IMR-90 (cell line): ENCODE measurements at regions not wholly inside any gene's neighbourhood (a gene's known extent, or its start where the extent isn't known, plus 50 kb on each side); places are given as distances from the start of the nearest gene placed in this dataset.

ENCODE experiments used
- ATAC-seq: fragments of 200-7000 bp; cut with Tn5 transposase; 2 replicates; pipeline ENCODE4 v1.9.1; 2020; ENCODE audit warnings: low read depth, mild to moderate bottlenecking, moderate library complexity
- BruUV-seq: library from RNA; stranded (reverse); fragments of 400-500 nt; replicated peaks from 2 replicates; lab custom pipeline; 2021; lab: Mats Ljungman, UMichigan
- CTCF ChIA-PET: fragments of 300-600 bp; formaldehyde crosslinking; extraction: SDS; loops from one replicate; lab custom pipeline; 2021; ENCODE audit warnings: antibody characterized with exemption; lab: Yijun Ruan, JAX
- POLR2A ChIA-PET: fragments of 300-600 bp; sonication (Branson Sonifier 250); formaldehyde crosslinking; loops from one replicate; lab custom pipeline; 2022; ENCODE audit warnings: antibody characterized with exemption; ENCODE audit not compliant: unreplicated experiment; lab: Charles Lee
- DNase-seq: peaks from one replicate; pipeline ENCODE4 v3.0.0; 2013
- H2AFZ ChIP-seq: replicated peaks from 2 replicates; pipeline ENCODE3; 2013; ENCODE audit warnings: low read length, mild to moderate bottlenecking; ENCODE audit not compliant: poor library complexity
- H2AK5ac ChIP-seq: 2 replicates; pipeline ENCODE4 v1.6.1; 2013; ENCODE audit warnings: low read depth, low read length, inconsistent platforms
- H2AK9ac ChIP-seq: replicated peaks from 2 replicates; pipeline ENCODE3; 2013; ENCODE audit warnings: mild to moderate bottlenecking, low read depth, low read length, moderate library complexity; ENCODE audit not compliant: poor library complexity
- H2BK120ac ChIP-seq: 2 replicates; pipeline ENCODE4 v1.6.1; 2013; ENCODE audit warnings: low read depth, low read length, inconsistent platforms
- H2BK15ac ChIP-seq: 3 replicates; pipeline ENCODE4 v1.6.1; 2013; ENCODE audit warnings: low read depth, low read length, inconsistent platforms
- H2BK20ac ChIP-seq: 2 replicates; pipeline ENCODE4 v1.6.1; 2013; ENCODE audit warnings: low read depth, mild to moderate bottlenecking, inconsistent platforms, low read length, moderate library complexity
- H2BK5ac ChIP-seq: 2 replicates; pipeline ENCODE4 v1.6.1; 2013; ENCODE audit warnings: mild to moderate bottlenecking, low read depth, low read length, inconsistent platforms; ENCODE audit not compliant: poor library complexity, severe bottlenecking
- H3K14ac ChIP-seq: replicated peaks from 2 replicates; pipeline ENCODE4 v1.6.1; 2013; ENCODE audit warnings: low read depth, low read length, inconsistent platforms
- H3K18ac ChIP-seq: 2 replicates; pipeline ENCODE4 v1.6.1; 2013; ENCODE audit warnings: low read depth, low read length, control low read depth
- H3K23ac ChIP-seq: 2 replicates; pipeline ENCODE4 v1.6.1; 2013; ENCODE audit warnings: low read depth, low read length, inconsistent platforms
- H3K27ac ChIP-seq: 2 replicates; pipeline ENCODE4 v1.5.1; 2013; ENCODE audit warnings: mild to moderate bottlenecking, control low read depth, low read length; ENCODE audit not compliant: insufficient read depth
- H3K27me3 ChIP-seq: 2 replicates; pipeline ENCODE4 v1.6.1; 2013; ENCODE audit warnings: low read length; ENCODE audit not compliant: control insufficient read depth, insufficient read depth
- H3K36me3 ChIP-seq: 2 replicates; pipeline ENCODE4 v1.6.1; 2013; ENCODE audit warnings: low read length, mixed read lengths; ENCODE audit not compliant: control insufficient read depth, insufficient read depth
- H3K4ac ChIP-seq: 2 replicates; pipeline ENCODE4 v1.6.1; 2013; ENCODE audit warnings: low read depth, low read length, inconsistent platforms
- H3K4me1 ChIP-seq: 2 replicates; pipeline ENCODE4 v1.6.1; 2013; ENCODE audit warnings: low read length, mixed read lengths; ENCODE audit not compliant: control insufficient read depth, insufficient read depth
- H3K4me2 ChIP-seq: 2 replicates; pipeline ENCODE4 v1.6.1; 2013; ENCODE audit warnings: low read depth, mild to moderate bottlenecking, control low read depth, low read length, moderate library complexity
- H3K4me3 ChIP-seq: 2 replicates; pipeline ENCODE4 v1.5.1; 2013; ENCODE audit warnings: low read depth, mild to moderate bottlenecking, control low read depth, low read length, moderate library complexity; ENCODE audit not compliant: insufficient read depth
- H3K56ac ChIP-seq: 2 replicates; pipeline ENCODE4 v1.6.1; 2013; ENCODE audit warnings: low read length, inconsistent platforms; ENCODE audit not compliant: insufficient read depth; ENCODE audit errors: extremely low read depth
- H3K79me1 ChIP-seq, 2 experiments: 2 replicates each; pipeline ENCODE4 v1.6.1; 2013; ENCODE audit warnings: low read length in 2 of 2, inconsistent platforms in 1 of 2, low read depth in 1 of 2
- H3K9ac ChIP-seq: 2 replicates; pipeline ENCODE4 v1.6.1; 2013; ENCODE audit warnings: low read depth, low read length, control low read depth
- H3K9me1 ChIP-seq: 2 replicates; pipeline ENCODE4 v1.6.1; 2013; ENCODE audit warnings: low read length, inconsistent platforms; ENCODE audit not compliant: insufficient read depth
- H3K9me3 ChIP-seq: 2 replicates; pipeline ENCODE4 v1.6.1; 2013; ENCODE audit warnings: low read length; ENCODE audit not compliant: control insufficient read depth, insufficient read depth
- H4K20me1 ChIP-seq: 2 replicates; pipeline ENCODE4 v1.6.1; 2013; ENCODE audit warnings: low read length, inconsistent platforms; ENCODE audit not compliant: insufficient read depth
- H4K5ac ChIP-seq: 2 replicates; pipeline ENCODE4 v1.6.1; 2013; ENCODE audit warnings: mild to moderate bottlenecking, low read depth, low read length, control low read depth
- H4K8ac ChIP-seq, 2 experiments: 2 replicates each; pipeline ENCODE4 v1.6.1; 2013; ENCODE audit warnings: low read depth in 2 of 2, low read length in 2 of 2, control low read depth in 1 of 2, inconsistent platforms in 1 of 2
- H4K91ac ChIP-seq: 2 replicates; pipeline ENCODE4 v1.6.1; 2013; ENCODE audit warnings: low read depth, low read length, inconsistent platforms; ENCODE audit not compliant: insufficient read depth
- CTCF ChIP-seq: conservative IDR thresholded peaks from 2 replicates; pipeline ENCODE4 v1.5.1; 2012; ENCODE audit warnings: mild to moderate bottlenecking, low read depth, low read length, improper control_type of control experiment
- MAFK ChIP-seq: IDR thresholded peaks from 2 replicates; pipeline ENCODE4 v1.6.1; 2012; ENCODE audit warnings: low read depth, low read length, improper control_type of control experiment
- MAZ ChIP-seq: IDR thresholded peaks from 2 replicates; pipeline ENCODE4 v1.6.1; 2012; ENCODE audit warnings: low read depth, mild to moderate bottlenecking, low read length, improper control_type of control experiment, moderate library complexity, borderline replicate concordance
- MXI1 ChIP-seq: IDR thresholded peaks from 2 replicates; pipeline ENCODE4 v1.6.1; 2012; ENCODE audit warnings: low read depth, mild to moderate bottlenecking, low read length, moderate library complexity, borderline replicate concordance
- NFE2L2 ChIP-seq: fragments of 150-350 bp; IDR thresholded peaks from 2 replicates; pipeline ENCODE4 v1.6.1; 2016; ENCODE audit warnings: low read depth, mild to moderate bottlenecking, low read length
- RCOR1 ChIP-seq: IDR thresholded peaks from 2 replicates; pipeline ENCODE4 v1.6.1; 2012; ENCODE audit warnings: mild to moderate bottlenecking, low read length, improper control_type of control experiment; ENCODE audit not compliant: insufficient replicate concordance
- RFX5 ChIP-seq: IDR thresholded peaks from 2 replicates; pipeline ENCODE4 v1.8.0; 2012; ENCODE audit warnings: low read depth, mild to moderate bottlenecking, low read length, moderate library complexity
- SMC3 ChIP-seq: fragments of 150-350 bp; IDR thresholded peaks from 2 replicates; pipeline ENCODE4 v1.6.1; 2016; ENCODE audit warnings: low read depth, mild to moderate bottlenecking, antibody characterized with exemption, low read length, moderate library complexity
- USF2 ChIP-seq: fragments of 150-350 bp; IDR thresholded peaks from 2 replicates; pipeline ENCODE4 v1.6.1; 2017; ENCODE audit warnings: mild to moderate bottlenecking, antibody characterized with exemption, low read length, low read depth
- WGBS, 2 experiments: methylation state at CpG; one replicate each; pipeline versions ENCODE4 v1.1.5 to v1.1.7; 2013; ENCODE audit warnings: missing lambda C conversion rate in 2 of 2; ENCODE audit not compliant: insufficient read length in 1 of 2; ENCODE audit errors: extremely low coverage in 2 of 2; 5-methylcytosine and 5-hydroxymethylcytosine counted together
- dilution Hi-C: fragments of 300-500 bp; cut with HindIII; formaldehyde crosslinking; loops from one replicate; pipeline ENCODE4 v1.14.3; 2018; ENCODE audit warnings: low sequenced_read_pairs; ENCODE audit not compliant: unreplicated experiment
- in situ Hi-C: fragments of 300-500 bp; cut with MboI; formaldehyde crosslinking; loops from 3 replicates; pipeline ENCODE4 v1.14.3; 2019; ENCODE audit warnings: low sequenced_read_pairs, inconsistent platforms, mixed read lengths
- intact Hi-C: fragments of 100-400 bp; cut with micrococcal nuclease; formaldehyde crosslinking; loops from 2 replicates; pipeline ENCODE4 v1.10.0; 2022
- TF ChIP-seq, protein P1 (sequence below): fragments of 150-350 bp; IDR thresholded peaks from 2 replicates; pipeline ENCODE4 v1.6.1; 2016; ENCODE audit warnings: low read depth, mild to moderate bottlenecking, low read length, moderate library complexity, borderline replicate concordance

DNA sequence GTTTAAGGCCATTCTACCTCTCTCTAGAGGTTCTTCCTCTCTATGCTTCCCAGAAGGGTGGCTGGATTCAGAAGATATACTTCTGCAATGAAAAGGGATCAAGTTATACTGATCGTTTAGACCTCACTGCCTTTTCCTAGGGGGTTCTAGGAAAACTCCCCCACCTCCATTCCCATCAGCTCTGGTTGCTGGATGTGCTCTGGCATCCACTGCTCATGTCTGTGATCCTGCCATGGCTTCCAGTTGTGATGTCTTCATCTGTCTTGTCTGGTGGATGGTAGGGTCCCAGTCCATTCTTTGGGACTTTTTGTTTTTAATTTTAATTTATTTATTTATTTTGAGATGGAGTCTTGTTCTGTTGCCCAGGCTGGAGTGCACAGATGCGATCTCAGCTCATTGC, 118.4 kb downstream of the BTBD3 start:
- in situ Hi-C loops (no loop called here), intact Hi-C loops (no loop called here), dilution Hi-C loops (no loop called here)
- H3K18ac ChIP-seq, result no peak overlapping the region
- ChIA-PET CTCF (no interaction called here), POLR2A (no interaction called here)
- WGBS, 2 experiments, result no CpG with 5 or more reads among the region's 2 CpGs
- BruUV-seq, result no TSS peak
- H3K4me1 ChIP-seq, result no peaks in the 10 kb centered on the region
- no peak overlapping the region for H4K5ac ChIP-seq
- TF ChIP-seq, protein P1, sequence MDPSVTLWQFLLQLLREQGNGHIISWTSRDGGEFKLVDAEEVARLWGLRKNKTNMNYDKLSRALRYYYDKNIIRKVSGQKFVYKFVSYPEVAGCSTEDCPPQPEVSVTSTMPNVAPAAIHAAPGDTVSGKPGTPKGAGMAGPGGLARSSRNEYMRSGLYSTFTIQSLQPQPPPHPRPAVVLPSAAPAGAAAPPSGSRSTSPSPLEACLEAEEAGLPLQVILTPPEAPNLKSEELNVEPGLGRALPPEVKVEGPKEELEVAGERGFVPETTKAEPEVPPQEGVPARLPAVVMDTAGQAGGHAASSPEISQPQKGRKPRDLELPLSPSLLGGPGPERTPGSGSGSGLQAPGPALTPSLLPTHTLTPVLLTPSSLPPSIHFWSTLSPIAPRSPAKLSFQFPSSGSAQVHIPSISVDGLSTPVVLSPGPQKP, result no peak
- TF ChIP-seq MAZ (no peak), RCOR1 (no peak), SMC3 (no peak), MAFK (no peak), RFX5 (no peak), USF2 (no peak), NFE2L2 (no peak), MXI1 (no peak), CTCF (no peak)
- no peaks in the 10 kb centered on the region for H3K79me1 ChIP-seq
- no peaks in the 10 kb centered on the region for H3K9me1 ChIP-seq
- no peak overlapping the region for H2BK20ac ChIP-seq
- H2BK5ac ChIP-seq, result no peak overlapping the region
- no peak overlapping the region for H3K56ac ChIP-seq
- no peak overlapping the region for H3K4me2 ChIP-seq
- H2BK120ac ChIP-seq, result no peak overlapping the region
- no peak overlapping the region for H2AFZ ChIP-seq
- H2BK15ac ChIP-seq, result no peak overlapping the region
- no peak overlapping the region for H3K27ac ChIP-seq
- H3K4ac ChIP-seq, result no peak overlapping the region
- no peaks in the 10 kb centered on the region for H3K9me3 ChIP-seq
- no peak overlapping the region for H2AK9ac ChIP-seq
- H4K8ac ChIP-seq, result no peak overlapping the region
- H3K36me3 ChIP-seq, result no peaks in the 10 kb centered on the region
- peaks cover 2% of the 10 kb centered on the region; the same call in 1 of the 2 replicates for H3K27me3 ChIP-seq
- H3K4me3 ChIP-seq, result no peak overlapping the region
- H3K9ac ChIP-seq, result no peak overlapping the region
- no peaks in the 10 kb centered on the region for H4K20me1 ChIP-seq
- H3K14ac ChIP-seq, result no peak overlapping the region
- no peak overlapping the region for H2AK5ac ChIP-seq
- DNase-seq (no peak), ATAC-seq (no peak)
- no peak overlapping the region for H4K91ac ChIP-seq
- no peak overlapping the region for H3K23ac ChIP-seq
